GM19025 (cell line): ENCODE measurements at regions not wholly inside any gene's neighbourhood (a gene's known extent, or its start where the extent isn't known, plus 50 kb on each side); places are given as distances from the start of the nearest gene placed in this dataset.
"Not testable (repeated sequence)": the region's sequence is repeated elsewhere in the genome, so short reads cannot be mapped to it uniquely, and the experiment has no call there.

Experiments used
- ATAC-seq: cut with Tn5 transposase; IDR thresholded peaks from one replicate; pipeline ENCODE4 v1.9.1; 2021; ENCODE audit warnings: mild to moderate bottlenecking, low read depth, moderate library complexity; ENCODE audit not compliant: unreplicated experiment

DNA sequence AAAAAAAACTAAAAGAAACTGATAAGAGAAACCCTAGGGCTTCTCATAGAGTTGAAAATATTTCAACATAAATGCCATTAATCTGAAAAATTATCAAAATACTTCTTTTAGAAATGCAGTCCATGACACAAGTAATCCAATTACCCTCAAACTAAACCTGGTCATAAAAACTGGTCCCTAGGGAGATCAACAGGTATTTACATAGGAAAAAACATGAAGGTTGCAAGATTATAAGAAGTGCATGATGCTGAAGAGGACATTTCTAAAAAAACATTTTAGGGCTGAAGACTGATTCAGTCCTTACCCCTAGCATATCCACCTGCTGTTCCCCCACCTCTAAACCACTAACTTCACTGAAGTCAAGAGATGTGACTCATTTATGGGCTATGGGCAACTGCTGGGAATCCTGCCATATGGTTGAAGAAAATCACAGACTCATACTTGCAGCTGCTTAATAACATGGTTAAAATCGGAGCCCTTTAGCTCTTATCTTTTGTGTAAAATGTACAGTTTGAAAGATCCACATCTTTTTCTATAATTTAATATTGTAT is 131.0 kb upstream of the RUNX1 start:
- ATAC-seq: no peak

DNA sequence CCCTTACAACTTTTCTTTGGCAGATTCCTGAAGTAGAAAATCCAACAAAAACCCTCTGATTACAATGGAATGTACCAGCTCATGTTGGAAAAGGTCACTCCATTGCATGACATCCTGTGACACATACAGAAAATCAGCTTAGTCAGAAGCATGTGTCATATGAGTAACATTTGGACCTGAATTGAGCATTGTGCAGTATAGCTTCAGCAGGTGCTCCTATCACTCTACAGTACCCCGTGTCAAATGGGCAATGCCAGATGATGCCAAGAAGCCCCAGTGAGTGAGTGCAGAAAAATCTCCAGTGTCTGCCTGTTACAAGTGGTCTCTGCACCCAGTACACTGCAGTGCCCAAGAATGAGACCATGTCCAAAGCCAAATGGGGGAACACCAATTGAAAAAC is 129.7 kb upstream of the RUNX1 start:
- no peak for ATAC-seq

DNA sequence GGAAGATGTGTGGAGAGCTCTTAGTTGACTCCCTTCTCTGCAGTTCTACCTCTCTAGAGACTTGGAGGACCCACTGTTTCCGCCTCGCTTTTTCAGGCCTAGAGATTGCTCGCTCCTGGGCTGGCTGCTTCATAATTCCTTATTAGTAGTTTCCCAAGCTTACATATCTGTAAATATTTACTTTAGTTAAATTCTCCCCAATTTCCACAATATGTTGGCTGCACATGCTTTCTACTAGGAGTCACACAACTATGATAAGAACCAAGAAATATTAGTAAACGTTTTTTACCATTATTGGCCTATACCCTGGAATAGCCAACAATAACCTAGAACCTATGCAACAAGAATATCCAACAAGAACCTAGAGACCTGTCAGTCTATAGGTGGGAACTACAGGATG is 129.0 kb upstream of the RUNX1 start:
- ATAC-seq: no peak

DNA sequence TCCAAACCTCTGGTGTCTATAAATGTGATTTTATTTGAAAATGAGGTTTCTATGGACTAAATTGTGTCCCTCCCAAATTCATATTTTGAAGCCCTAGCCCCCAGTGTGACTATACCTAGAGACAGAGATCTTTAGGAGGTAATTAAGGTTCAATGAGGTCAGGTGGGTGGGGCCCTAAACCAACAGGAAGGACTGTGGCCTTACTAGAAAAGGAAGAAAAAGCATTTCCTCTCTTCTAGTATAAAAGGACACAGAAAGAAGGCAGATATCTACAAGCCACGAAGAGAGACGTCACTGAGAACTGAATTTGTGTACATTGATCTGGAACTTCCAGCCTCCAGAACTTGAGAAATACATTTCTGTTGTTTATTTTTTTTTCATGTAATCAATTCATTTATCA is 123.1 kb upstream of the RUNX1 start:
- ATAC-seq: no peak

DNA sequence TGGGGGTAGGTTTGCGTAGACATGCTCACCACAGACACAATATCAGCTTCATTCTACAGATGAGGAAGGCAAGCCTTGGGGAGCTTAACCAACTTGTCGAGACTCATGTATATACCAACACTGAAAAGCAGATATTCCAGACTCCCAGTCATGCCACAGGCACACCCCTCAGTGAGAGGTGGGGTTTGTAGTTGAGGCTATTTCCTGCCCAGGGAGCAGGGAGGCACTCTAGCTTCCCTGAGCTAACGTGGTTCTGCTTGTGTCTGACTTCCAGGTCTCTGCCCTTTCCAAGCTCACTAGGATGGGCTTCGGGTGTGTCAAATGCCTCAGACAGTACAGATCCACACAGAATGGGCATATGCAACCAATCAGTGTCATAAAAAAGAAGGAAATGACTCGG is 122.3 kb upstream of the RUNX1 start:
- no peak for ATAC-seq

DNA sequence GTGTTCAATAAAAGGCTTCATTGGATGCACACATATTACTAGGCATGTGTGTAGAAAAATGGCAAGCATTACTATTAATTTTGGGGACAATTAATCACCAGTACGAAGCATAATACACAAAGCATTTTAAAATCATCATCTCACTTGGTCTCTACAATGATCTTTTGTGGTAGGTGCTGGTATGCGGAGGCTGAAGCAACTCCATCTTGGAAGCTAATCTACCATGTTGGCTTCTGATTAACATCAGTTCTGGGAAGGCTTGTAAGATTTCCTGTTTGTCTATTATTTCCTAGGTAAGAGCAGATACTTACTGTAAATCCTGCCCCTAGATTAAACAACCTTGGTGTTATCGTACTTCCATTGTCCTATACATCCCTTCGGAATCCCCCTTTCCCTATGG is 121.7 kb upstream of the RUNX1 start:
- ATAC-seq: no peak

DNA sequence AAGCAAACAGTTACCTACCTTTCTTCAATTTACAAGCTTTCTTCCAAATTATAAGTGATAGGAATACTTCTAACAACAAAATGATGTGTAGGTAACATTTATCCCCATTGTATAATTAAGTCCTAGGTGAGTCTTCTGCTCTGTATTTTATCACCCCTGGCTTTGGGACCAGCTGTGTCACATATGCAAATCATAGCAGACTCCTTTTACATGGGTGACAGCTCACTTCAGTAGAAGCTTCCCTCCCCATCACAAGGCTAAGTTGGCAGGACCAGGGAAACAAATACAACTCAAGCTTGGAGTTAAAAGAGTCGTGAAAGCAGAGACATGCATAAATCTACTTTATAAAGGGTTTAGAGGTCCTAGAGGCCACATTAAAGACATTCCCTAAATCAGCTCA is 121.1 kb upstream of the RUNX1 start:
- ATAC-seq: no peak

DNA sequence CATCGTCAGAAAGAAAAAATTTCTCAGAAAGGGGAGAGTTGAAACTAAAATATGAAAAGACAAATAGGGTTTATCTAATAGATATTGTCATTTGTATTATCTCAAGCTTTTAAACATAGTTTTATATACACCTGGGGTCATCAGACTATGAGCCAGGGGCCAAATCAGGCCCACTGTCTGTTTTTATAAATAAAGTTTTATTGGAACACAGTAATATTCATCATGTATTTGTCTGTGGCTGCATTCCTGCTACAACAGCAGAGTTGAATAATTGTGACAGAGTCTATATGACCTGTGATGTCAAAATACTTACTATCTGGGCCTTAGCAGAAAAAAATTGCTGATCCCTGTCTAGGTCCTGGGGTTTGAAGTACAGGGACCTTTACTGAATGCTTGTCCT is 120.5 kb upstream of the RUNX1 start:
- no peak for ATAC-seq

DNA sequence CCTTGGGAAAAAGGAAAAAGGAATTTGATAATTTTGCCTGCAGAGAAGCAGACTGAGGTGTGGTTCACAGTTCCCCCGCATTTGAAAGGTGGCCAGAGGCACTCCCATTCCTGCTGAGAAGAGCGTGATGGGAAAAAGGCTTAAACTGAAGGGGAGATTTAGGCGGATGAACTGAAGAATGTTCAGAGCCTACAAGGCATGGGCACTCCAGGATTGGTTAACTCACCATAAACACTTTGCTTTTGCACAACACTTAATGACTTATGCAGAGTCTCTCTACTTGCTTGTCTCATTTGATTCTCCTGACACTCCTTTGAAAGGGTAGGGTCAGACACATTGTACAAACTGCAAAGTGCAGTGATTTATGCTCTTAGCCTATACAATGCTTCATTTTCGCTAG is 119.6 kb upstream of the RUNX1 start:
- ATAC-seq: no peak

DNA sequence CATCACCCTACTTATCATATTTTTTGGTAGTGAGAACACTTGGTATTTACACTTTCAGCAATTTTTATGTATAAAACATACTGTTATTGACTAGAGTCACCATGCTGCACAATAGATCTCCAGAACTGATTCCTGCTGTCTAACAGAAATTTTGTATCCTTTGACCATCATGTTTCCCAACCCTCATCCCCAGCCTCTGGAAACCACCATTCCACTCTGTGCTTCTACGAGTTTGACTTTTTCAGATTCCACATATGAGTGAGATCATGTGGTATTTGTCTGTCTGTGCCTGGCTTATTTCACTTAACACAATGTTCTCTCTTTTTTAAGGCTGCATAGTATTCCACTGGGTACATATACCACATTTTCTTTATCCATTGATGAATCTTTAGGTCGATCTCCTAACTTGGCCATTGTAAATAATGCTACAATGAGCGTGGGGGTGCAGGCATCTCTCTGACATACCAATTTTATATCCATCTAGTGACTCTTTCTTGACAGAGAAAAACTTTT is 115.9 kb upstream of the RUNX1 start:
- ATAC-seq: no peak

DNA sequence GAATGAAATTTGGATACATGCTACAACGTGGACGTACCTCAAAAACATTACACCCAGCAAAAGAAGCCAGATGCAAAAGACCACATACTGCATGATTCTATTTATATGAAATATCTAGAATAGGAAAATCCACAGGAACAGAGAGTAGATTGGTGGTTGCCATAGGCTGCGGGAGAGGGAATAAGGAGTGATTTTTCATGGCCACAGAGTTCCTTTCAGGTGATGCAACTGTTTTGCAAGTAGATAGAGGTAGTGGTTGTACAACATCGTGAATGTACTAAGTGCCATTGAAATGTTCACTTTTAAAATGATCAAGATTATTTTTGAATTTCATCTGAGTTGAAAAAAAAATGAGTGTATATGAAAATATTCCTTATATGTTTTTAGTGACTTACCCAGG is 115.3 kb upstream of the RUNX1 start:
- ATAC-seq: no peak

DNA sequence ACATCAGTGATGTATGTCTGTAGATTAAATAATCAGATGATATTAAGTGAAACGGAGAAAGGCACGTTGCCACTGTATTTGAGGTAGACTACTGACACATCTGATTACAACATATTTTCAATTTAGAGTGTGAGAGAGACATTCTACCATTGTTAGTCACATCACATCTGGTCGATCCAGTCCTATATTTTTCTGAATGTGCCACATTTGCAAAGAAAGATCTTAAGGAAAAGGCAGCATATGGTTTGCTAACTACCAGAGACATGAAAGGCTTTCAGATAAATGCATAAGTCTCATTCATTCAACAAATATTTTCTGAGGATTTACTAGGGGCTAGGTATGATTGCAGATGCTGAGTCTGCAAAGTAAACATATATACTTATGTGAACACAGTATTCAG is 114.3 kb upstream of the RUNX1 start:
- ATAC-seq: no peak

DNA sequence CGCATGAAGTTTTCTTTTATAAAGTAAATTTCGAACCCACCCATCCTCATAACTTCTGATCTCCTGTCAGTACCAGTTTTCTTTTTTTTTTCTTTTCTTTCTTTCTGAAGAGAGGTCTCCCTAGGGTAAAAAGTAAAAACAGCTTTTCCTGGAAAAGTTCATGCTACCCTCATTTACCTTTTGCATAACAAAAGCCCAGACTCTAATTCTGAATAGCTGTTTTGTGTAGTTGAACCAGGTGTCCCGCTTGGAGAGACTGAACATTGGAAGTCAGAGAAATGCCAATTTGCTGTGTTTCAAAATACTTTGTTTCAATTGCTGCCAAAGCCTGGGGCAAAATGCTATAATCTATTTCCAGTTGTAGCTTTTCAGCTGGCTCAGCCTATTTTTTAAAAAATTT is 113.7 kb upstream of the RUNX1 start:
- ATAC-seq: no peak

DNA sequence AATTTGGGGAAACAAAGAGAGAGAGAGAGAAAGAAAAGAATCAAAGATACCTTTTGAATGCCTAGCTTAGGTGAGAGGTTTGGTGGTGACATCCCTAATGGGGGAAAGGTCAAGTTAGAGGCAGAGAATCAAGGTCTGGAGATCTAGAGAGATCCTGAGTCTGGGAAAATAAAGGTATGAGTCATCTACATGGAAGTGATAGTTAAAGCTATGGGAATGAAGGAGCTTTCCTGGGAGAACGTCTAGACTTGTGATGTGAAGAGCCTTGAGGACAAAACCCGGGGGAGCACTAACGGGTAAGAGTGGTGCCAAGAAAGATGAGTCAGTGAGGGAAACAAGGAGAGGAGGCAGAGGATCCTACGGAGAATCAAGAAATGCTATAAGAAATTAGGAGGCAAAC is 110.8 kb upstream of the RUNX1 start:
- no peak for ATAC-seq

DNA sequence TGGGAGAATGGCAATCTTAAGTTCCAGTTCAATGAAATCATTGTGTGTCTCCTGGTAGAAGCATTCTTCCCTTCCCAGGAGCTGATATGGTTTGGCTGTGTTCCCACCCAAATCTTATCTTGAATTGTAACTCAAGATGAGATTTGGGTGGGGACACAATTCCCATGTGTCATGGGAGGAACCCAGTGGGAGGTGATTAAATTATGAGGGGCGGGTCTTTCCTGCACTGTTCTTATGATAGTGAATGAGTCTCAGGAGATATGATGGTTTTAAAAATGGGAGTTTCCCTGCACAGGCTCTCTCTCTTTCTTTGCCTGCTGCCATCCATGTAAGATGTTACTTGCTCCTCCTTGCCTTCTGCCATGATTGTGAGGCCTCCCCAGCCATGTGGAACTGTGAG is 108.3 kb upstream of the RUNX1 start:
- not testable (repeated sequence) for ATAC-seq

DNA sequence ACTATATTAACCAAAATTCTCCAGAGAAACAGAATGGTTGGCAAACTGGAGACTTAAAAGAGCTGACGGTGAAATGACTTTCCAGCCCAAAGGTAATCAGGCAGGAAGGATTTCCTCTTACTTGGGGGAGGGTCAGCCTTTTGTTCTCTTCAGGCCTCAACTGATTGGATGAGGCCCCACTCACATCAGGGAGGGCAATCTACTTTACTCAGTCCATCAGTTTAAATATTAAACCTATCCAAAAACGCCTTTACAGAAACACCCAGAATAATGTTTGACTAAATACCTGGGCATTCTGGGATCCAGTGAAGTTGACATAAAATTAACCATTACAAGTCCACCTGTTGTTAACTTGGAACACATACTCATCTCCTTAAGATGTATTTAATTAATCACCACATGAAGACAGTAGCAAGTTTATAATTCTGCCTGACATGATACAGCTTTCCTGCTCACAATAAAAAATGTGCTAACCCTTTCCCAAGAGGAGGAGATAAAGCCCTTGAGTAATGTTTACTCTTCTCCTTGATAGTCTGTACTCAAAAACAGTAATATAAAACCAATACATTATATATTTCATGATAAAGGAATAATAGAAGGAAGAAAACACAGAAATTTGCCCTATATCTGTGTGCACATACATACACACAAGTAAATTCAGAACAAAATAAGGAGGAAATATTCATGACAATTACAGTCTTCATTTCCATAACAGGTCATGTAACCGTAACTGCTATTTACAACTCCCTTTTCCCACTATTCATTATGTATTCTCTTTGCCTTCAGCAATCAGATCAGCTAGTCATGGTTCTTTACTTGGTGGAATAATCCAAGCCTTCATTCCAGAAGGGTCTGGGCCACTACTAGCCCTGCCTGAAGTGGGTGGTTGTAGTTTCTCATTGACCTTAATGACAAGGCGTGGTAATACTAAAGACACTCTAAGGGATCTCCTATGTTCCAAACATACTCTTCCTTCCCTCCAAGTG is 107.5 kb upstream of the RUNX1 start:
- no peak for ATAC-seq

DNA sequence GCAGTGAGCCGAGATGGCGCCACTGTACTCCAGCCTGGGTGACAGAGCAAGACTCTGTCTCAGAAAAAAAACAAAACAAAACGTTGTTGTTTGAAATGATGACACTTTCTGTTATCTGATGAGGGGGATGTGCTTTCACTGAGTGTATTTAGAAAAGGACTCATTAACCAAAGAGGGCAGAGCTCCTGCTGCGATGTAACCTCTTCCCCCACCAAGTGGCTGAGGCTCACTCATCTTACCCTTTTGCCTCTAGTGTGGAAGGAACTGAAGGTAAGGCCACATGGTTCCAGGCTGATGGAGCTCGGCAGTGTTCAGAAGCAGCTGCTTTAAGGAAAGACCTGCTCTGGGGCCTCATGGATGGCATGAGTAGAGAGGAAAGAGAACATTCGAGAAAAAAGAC is 105.7 kb upstream of the RUNX1 start:
- no peak for ATAC-seq

DNA sequence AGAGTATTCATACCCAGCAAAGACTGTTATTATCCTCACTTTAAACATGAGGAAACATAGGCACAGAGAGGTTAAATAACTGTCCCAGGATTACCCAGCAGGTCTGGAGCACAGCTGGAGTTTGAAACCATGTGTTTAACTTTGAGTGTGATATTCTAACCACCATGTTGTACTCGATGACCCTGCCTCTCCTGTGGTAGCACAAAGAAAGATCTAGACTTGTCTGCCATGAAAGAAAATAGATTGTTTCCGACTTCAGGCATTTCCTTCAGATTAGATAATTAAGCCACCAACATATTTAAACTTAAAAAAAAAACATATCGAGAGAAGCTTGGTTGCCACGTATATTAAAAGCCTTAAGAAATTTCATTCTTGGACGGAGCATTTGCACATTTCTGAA is 104.6 kb upstream of the RUNX1 start:
- ATAC-seq: no peak

DNA sequence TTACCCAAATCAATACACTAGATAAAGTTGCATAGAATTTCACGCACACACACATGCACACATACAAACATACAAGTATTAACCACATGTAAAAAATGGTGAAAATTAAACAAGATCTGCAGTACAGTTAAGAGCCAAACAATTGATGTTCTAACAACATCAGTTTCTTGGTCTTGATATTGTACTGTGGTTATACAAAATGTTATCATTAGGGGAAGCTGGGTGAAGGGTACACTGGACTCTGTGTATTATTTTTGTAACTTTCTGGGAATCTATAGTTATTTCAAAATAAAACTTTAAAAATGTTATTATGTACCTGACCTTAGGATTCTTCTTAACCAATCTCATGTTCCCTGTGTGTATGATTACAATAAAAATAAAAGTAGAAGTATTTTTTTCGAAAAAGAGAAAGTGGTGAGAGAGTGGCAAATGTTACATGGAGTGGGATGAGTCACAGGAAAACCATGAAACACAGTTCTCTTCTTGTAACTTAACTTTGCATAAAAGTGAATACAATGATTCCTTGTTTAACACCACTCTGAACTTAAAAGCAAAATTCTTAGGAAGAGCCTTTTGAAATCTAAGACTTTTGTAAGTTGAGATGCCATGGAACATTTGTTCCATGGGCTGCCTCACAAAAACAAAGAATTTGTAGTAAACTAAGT is 101.6 kb upstream of the RUNX1 start:
- no peak for ATAC-seq

DNA sequence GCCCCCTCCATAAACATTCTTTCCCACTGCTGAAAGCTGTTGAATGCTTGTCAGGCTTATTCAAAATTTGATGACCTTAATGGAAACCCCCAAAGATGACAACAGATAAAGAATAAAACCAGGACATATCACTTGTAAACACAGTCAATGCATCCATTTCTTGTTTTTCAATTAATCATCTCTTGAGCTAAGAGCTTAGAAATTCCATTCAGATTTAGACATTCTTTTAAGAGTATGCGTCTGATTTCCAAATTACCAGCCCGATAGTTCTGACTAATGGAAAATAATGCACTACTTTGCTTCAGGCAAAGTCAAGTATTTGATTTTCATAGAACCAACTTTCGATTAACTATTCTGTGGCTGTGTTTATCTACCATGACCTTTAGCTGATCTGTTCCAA is 100.6 kb upstream of the RUNX1 start:
- ATAC-seq: no peak

DNA sequence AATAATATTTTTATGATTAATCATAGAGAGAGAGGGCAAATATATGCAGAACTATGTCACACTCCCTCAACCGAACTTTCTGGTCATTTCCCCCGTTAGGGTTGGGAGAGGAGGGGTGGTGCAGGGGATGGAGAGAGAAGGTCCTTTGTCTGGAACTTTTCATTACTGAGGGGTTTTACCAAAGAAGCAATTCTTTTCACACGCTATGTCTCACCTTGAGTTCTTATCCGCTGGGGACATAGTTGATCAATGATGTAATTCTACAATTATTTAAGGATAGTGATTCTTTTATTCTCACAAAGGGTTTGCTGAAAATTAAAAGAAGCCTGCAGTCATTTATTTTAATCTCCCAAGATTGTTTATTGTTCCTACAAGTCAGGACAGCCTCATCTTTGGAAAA is 98.3 kb upstream of the RUNX1 start:
- ATAC-seq: no peak
